ENCODE measurements at regions not wholly inside any gene's neighbourhood (a gene's known extent, or its start where the extent isn't known, plus 50 kb on each side); places are given as distances from the start of the nearest gene placed in this dataset.
A peak's percentile ranks its signal among the peaks of the same experiment; 100 is the strongest.

GRCh38 chr3:30511524-30512251 is 94.7 kb upstream of the TGFBR2 start:
- no peaks in the 10 kb centered on the region for H3K36me3 ChIP-seq
- no peak for DNase-seq
- TF ChIP-seq CTCF (IDR thresholded peaks at IDR 0.05): no peak
- no peak overlapping the region for H3K4me3 ChIP-seq
- H3K4me1 ChIP-seq: peaks cover 0 to 49% (median 30%) of the 10 kb centered on the region in 4 donors
- H3K27me3 ChIP-seq: no peaks in the 10 kb centered on the region
- intact Hi-C loops (cut with DNase I; ENCODE audit: low total_unique reads): loop anchor here (10.0 kb wide), 1 partner anchor 167 kb away; no protein-coding TSS in a partner anchor
- H3K9me3 ChIP-seq: no peaks in the 10 kb centered on the region
- H3K27ac ChIP-seq: peak overlapping the region; percentile 58 to 70

GRCh38 chr3:30512576-30512975 is 93.8 kb upstream of the TGFBR2 start:
- H3K9me3 ChIP-seq: no peaks in the 10 kb centered on the region
- intact Hi-C loops (cut with DNase I; ENCODE audit: low total_unique reads): loop anchor here (10.0 kb wide), 1 partner anchor 168 kb away; no protein-coding TSS in a partner anchor
- DNase-seq: no peak
- no peaks in the 10 kb centered on the region for H3K27me3 ChIP-seq
- H3K4me1 ChIP-seq: peaks cover 0 to 58% (median 36%) of the 10 kb centered on the region in 4 donors
- H3K4me3 ChIP-seq: no peak overlapping the region
- TF ChIP-seq CTCF (IDR thresholded peaks at IDR 0.05): no peak
- H3K36me3 ChIP-seq: no peaks in the 10 kb centered on the region
- H3K27ac ChIP-seq: peak overlapping the region; percentile 58 to 70

GRCh38 chr3:30513374-30514152 is 92.8 kb upstream of the TGFBR2 start:
- TF ChIP-seq CTCF (IDR thresholded peaks at IDR 0.05): no peak
- Histone ChIP-seq H3K36me3 (no peaks in the 10 kb centered on the region), H3K4me3 (no peak overlapping the region), H3K4me1 (peaks cover 0 to 66% (median 41%) of the 10 kb centered on the region in 4 donors), H3K27me3 (no peaks in the 10 kb centered on the region), H3K9me3 (no peaks in the 10 kb centered on the region), H3K27ac (peak overlapping the region; percentile 58 to 70)
- intact Hi-C loops (cut with DNase I; ENCODE audit: low total_unique reads): loop anchor here (10.0 kb wide), 1 partner anchor 169 kb away; no protein-coding TSS in a partner anchor
- no peak for DNase-seq

- H3K27me3 ChIP-seq: no peaks in the 10 kb centered on the region
- DNase-seq: no peak
- no peaks in the 10 kb centered on the region for H3K36me3 ChIP-seq
- H3K4me1 ChIP-seq: peaks cover 0 to 83% (median 51%) of the 10 kb centered on the region in 4 donors
- H3K9me3 ChIP-seq: no peaks in the 10 kb centered on the region
- intact Hi-C loops (cut with DNase I; ENCODE audit: low total_unique reads): loop anchor here (10.0 kb wide), 1 partner anchor 171 kb away; no protein-coding TSS in a partner anchor
- no peak for TF ChIP-seq CTCF (IDR thresholded peaks at IDR 0.05)
- no peak overlapping the region for H3K4me3 ChIP-seq
- peak overlapping the region; percentile 70 to 81 for H3K27ac ChIP-seq
Measured at GRCh38 chr3:30516238-30516637, 90.2 kb upstream of the TGFBR2 start.

- DNase-seq: peak; percentile 80 to 81
- no peak overlapping the region for H3K4me3 ChIP-seq
- no peaks in the 10 kb centered on the region for H3K9me3 ChIP-seq
- H3K36me3 ChIP-seq: no peaks in the 10 kb centered on the region
- peak in 1 of 2 experiments; percentile 20 for TF ChIP-seq CTCF (IDR thresholded peaks at IDR 0.05)
- intact Hi-C loops (cut with DNase I; ENCODE audit: low total_unique reads): loop anchor here (2.0 to 10.0 kb wide), 2 partner anchors 88 to 174 kb away; partner anchors contain the start of gene TGFBR2
- no peaks in the 10 kb centered on the region for H3K27me3 ChIP-seq
- peaks cover 0 to 83% (median 36%) of the 10 kb centered on the region in 4 donors for H3K4me1 ChIP-seq
- peak overlapping the region; percentile 70 to 81 for H3K27ac ChIP-seq
Measured at GRCh38 chr3:30518181-30518864, 88.1 kb upstream of the TGFBR2 start.

All from tibial artery (tissue), 4 donors.